Left cardiac atrium (tissue), 4 donors: ENCODE measurements at regions not wholly inside any gene's neighbourhood (a gene's known extent, or its start where the extent isn't known, plus 50 kb on each side); places are given as distances from the start of the nearest gene placed in this dataset.
"Not testable (repeated sequence)": the region's sequence is repeated elsewhere in the genome, so short reads cannot be mapped to it uniquely, and the experiment has no call there.

Experiments
- ATAC-seq, 2 donors: fragments of 200-7000 bp; cut with Tn5 transposase; one replicate each; pipeline ENCODE4 v1.9.1; 2020; ENCODE audit warnings: mild to moderate bottlenecking in 2 of 2, moderate library complexity in 2 of 2
- DNase-seq: peaks from one replicate; pipeline ENCODE4 v3.0.0-alpha.2; 2020
- intact Hi-C, 2 donors: fragments of 100-400 bp; cut with DNase I; formaldehyde crosslinking; loops; one replicate each; pipeline versions ENCODE4 v1.14.1 to v1.15.1; 2022 to 2023
- donor health status: DM: no; HTN: yes; CAD: no.
- donor health status: DM: no; HTN: yes; CAD: no; lungs with severe emphysema.
- donor health status: DM: yes; HTN: yes; CAD: no.
- donor health status: Dilated cardiomyopathy.

- DNase-seq (no peak), ATAC-seq (no peak)
- intact Hi-C loops = no loop called here
Observed at GRCh38 chr9:29514336-29514735, 1941.1 kb upstream of the C9orf72 start.

DNA sequence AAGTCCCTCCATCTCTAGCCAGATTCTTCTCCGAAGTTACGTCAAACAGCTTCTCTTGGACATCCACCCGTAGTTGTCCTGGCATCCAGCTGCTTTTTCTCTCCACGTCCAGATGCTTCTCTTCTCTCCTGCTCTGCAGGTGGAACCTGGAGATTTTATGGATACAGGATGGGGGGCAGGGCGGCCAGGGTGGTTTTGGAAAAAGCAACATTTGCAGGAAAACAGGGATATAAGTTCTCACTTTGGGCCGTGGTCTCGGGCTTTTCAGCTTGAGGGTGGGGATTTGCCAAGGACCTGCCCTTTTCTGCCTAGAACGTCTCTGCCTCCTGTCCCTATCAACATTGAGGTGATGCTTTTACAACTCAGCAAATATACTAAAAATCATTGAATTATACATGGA lies 1941.6 kb upstream of the C9orf72 start:
- no peak for DNase-seq
- intact Hi-C loops = no loop called here
- no peak for ATAC-seq

GRCh38 chr9:29548436-29548835 lies 1975.2 kb upstream of the C9orf72 start:
- intact Hi-C loops = no loop called here
- ATAC-seq (no peak), DNase-seq (no peak)

- intact Hi-C loops = no loop called here
- no peak for DNase-seq
- no peak for ATAC-seq
Observed at GRCh38 chr9:29555502-29555901, 1982.2 kb upstream of the C9orf72 start.

GRCh38 chr9:29556317-29556716 lies 1983.0 kb upstream of the C9orf72 start:
- DNase-seq = no peak
- intact Hi-C loops = no loop called here
- no peak for ATAC-seq

DNA sequence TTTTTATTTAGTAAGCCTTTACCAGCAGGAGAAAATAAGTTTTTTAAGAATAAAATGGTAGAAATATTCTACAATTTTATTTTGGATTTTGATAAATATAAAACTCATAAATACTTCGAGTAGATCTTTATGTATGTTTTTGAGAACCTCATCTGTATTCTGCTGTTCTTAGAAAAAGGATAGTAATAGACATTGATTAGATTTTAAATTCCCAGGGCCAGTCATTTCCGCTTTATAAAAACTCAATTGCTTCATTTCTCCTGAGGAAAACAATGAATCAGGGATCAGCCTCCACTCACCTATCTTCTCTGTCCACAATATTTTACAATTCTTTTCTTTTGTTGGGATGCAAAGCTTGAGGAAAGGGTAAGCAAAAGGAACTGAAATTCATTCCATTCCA lies 1983.5 kb upstream of the C9orf72 start:
- no peak for ATAC-seq

DNA sequence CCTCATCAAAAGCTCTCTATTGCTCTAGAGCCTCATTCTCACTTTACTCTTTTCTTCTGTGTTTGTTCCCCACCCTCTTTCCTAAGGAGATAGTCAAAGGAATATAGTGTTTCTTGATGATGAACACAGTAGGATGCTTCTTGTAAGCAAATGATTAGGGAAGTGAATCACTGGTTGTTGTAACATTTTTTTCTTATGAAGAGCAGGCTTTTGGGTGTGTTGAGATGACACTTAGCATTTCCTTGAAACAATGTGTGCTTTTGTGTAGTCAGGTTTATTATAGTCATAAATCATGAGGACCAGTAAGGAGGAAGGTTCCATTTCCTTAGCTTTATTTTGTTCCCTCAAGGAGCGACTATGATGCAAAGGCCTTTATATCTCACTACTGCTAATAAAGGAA lies 1991.3 kb upstream of the C9orf72 start:
- DNase-seq (no peak), ATAC-seq (no peak)
- intact Hi-C loops = no loop called here

More for the DNA sequence above, 1983.5 kb upstream of the C9orf72 start:
- intact Hi-C loops = no loop called here
- DNase-seq = no peak

GRCh38 chr9:29575219-29575618 lies 2001.9 kb upstream of the C9orf72 start:
- ATAC-seq = no peak
- intact Hi-C loops = no loop called here
- no peak for DNase-seq

DNA sequence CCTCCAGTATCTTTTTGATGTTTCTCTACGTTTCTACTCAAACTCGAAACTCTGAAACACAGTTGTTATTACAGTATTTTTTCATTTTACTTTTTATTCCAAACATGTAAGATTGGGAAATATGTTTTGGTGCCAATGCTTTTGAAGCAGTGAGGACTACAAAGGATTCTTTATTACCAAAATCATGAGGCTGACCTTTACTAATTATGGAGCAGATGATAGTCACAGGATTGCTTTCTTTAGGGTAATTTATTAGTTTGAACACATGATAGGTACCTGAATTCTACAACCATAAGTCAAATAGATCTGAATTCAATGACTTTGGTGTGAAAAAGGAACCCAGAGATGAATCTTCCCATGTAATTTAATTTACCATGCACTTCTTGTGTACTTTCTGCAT lies 2015.1 kb upstream of the C9orf72 start:
- DNase-seq = no peak
- no peak for ATAC-seq
- intact Hi-C loops = no loop called here

- ATAC-seq = no peak
- intact Hi-C loops = no loop called here
- DNase-seq = no peak
Observed at GRCh38 chr9:29609282-29609681, 2036.0 kb upstream of the C9orf72 start.

DNA sequence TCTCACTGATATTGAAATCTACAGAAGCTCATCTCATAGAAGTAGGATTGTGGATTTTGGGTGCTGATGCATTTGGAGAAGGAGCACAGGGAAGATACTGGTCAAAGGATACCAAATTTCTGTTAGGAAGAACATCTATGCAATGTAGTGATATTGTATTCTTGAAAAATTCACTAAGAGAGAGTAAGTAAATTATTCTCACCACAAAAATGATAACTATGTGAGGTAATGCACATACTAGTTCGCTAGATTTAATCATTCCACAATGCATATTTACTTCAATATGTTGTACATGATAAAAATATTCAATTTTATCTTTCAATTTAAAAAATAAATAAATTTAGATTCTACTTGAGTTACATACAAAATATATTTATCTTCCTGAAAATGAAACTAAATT lies 2040.5 kb upstream of the C9orf72 start:
- intact Hi-C loops = no loop called here
- no peak for ATAC-seq
- DNase-seq = no peak

DNA sequence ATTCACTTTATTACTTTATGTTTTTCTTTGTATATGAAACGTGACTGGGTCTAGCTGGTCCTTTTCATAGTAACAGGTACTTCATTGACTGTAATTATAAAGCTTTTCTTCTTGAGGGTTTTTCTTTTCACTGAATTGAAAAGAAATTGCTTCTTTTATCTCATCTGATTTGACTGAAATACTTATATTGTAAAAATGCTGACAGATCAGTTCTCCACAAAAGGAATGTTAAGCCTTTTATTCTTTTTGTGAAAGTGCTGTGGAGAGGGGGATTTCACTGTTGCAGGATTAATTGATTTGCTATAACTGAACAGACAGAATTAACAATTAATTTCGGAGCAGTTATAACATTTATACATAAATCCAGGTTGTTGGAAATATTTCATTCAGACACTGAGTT lies 2043.6 kb upstream of the C9orf72 start:
- intact Hi-C loops = no loop called here
- ATAC-seq = no peak
- DNase-seq = no peak

DNA sequence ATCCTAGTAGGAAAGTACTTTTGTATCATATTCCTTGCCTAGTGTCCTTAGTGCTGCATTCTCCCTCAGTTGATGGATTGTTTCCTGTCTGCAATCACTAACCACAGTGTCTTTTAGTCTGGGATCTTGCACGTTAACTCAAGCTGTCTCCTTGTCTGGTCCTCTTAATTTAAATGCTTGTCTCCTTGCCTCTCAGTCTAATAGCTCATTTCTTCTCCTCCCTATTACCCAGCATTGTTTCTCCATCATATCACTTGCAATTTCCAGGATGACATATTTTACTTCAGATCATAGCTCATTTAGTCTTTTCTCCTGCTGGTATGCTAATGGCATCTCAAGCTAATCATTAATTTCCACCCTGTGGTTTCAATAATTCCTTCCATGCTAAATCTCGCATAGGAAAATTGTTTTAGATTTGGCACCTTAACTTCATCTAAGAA lies 2052.0 kb upstream of the C9orf72 start:
- DNase-seq = no peak
- intact Hi-C loops = no loop called here
- no peak for ATAC-seq

- ATAC-seq = no peak
- intact Hi-C loops = no loop called here
Observed at GRCh38 chr9:29625931-29626330, 2052.7 kb upstream of the C9orf72 start.

GRCh38 chr9:29628856-29629255 lies 2055.6 kb upstream of the C9orf72 start:
- ATAC-seq, intact Hi-C loops, DNase-seq: not testable (repeated sequence)

More at GRCh38 chr9:29625931-29626330, 2052.7 kb upstream of the C9orf72 start:
- no peak for DNase-seq

DNA sequence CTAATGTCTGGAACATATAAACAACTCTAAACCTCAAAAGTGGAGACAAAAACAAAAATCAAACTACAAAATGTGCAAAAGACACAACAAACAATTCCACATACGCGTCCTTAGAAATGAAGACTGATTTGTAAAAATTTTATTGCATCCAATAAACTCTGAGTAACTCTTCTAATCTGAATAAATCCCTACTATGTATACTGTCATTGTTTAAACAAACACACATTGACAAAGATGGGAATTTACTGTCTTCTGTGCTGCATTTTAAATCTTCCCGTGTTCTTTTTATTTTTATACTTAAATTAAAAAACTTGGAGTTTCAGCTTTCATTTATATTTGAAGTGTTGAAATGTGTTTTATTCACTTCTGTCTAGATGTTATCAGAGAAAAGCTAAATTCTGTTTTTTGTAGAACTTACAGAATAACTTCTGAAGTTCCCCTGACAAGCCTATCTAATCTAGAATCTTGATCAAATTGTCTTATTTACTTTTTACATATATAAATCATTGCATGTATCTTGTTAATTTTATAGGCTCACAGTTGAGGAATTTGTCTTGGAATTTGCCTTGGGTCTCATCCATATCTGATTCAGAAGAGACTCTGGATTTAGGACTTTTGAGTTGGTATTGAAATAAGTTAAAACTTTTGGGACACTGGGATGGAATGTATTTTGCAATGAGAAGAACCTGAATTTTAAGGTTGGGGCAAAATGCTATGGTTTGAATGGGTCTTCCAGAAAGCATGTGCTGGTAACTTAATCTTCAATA lies 2064.4 kb upstream of the C9orf72 start:
- no peak for ATAC-seq
- intact Hi-C loops = no loop called here
- DNase-seq = no peak

GRCh38 chr9:29640507-29640906 lies 2067.2 kb upstream of the C9orf72 start:
- DNase-seq (no peak), ATAC-seq (no peak)
- intact Hi-C loops = no loop called here

GRCh38 chr9:29644514-29644913 lies 2071.2 kb upstream of the C9orf72 start:
- DNase-seq = no peak
- intact Hi-C loops = no loop called here
- no peak for ATAC-seq

- intact Hi-C loops = no loop called here
- no peak for DNase-seq
- no peak for ATAC-seq
Observed at GRCh38 chr9:29647451-29647850, 2074.2 kb upstream of the C9orf72 start.

GRCh38 chr9:29648132-29648531 lies 2074.9 kb upstream of the C9orf72 start:
- DNase-seq = no peak
- no peak for ATAC-seq
- intact Hi-C loops = no loop called here

- intact Hi-C loops = no loop called here
- DNase-seq = no peak
- no peak for ATAC-seq
Observed at GRCh38 chr9:29648601-29649000, 2075.3 kb upstream of the C9orf72 start.
